HEK293 (cell line): ENCODE measurements at regions not wholly inside any gene's neighbourhood (a gene's known extent, or its start where the extent isn't known, plus 50 kb on each side); places are given as distances from the start of the nearest gene placed in this dataset.

Experiments used
- CTCF ChIP-seq: fragments of 450-650 bp; formaldehyde crosslinking; IDR thresholded peaks from 2 replicates; pipeline ENCODE4 v1.5.1; 2016; ENCODE audit warnings: missing biosample characterization, missing genetic modification characterization
- PBX3 ChIP-seq: sonication (generic); formaldehyde crosslinking; IDR thresholded peaks from 2 replicates; pipeline ENCODE4 v1.8.1; 2022; ENCODE audit warnings: mild to moderate bottlenecking, moderate library complexity, missing genetic modification reagents
- REST ChIP-seq: fragments of 450-650 bp; formaldehyde crosslinking; IDR thresholded peaks from 2 replicates; pipeline ENCODE4 v1.5.1; 2016; ENCODE audit warnings: missing biosample characterization, missing genetic modification characterization
- SALL2 ChIP-seq: fragments of 450-650 bp; formaldehyde crosslinking; IDR thresholded peaks from 2 replicates; pipeline ENCODE4 v1.5.0; 2017; ENCODE audit warnings: missing biosample characterization, mild to moderate bottlenecking, missing genetic modification characterization, borderline replicate concordance
- SCRT1 ChIP-seq: fragments of 450-650 bp; formaldehyde crosslinking; IDR thresholded peaks from 2 replicates; pipeline ENCODE4 v1.5.1; 2016; ENCODE audit warnings: missing biosample characterization, missing genetic modification characterization, borderline replicate concordance
- YY1 ChIP-seq: fragments of 450-650 bp; formaldehyde crosslinking; IDR thresholded peaks from 2 replicates; pipeline ENCODE4 v1.5.1; 2018; ENCODE audit warnings: missing biosample characterization, missing genetic modification characterization
- ZNF776 ChIP-seq: fragments of 450-650 bp; formaldehyde crosslinking; IDR thresholded peaks from 2 replicates; pipeline ENCODE4 v1.5.0; 2017; ENCODE audit warnings: missing biosample characterization, missing genetic modification characterization, borderline replicate concordance
- ZNF791 ChIP-seq: fragments of 450-650 bp; formaldehyde crosslinking; IDR thresholded peaks from 2 replicates; pipeline ENCODE4 v1.5.1; 2016; ENCODE audit warnings: missing biosample characterization, missing genetic modification characterization

- TF ChIP-seq REST (tag by site-specific recombination) (no peak), CTCF (tag by site-specific recombination) (no peak), YY1 (tag by site-specific recombination) (no peak), SCRT1 (tag by site-specific recombination) (no peak), ZNF776 (tag by site-specific recombination) (no peak), SALL2 (tag by site-specific recombination) (no peak), ZNF791 (tag by site-specific recombination) (no peak), PBX3 (no peak)
Measured at GRCh38 chr3:177290633-177291032, 93.4 kb upstream of the TBL1XR1 start.
